OCI-LY3 (cell line): ENCODE measurements at regions not wholly inside any gene's neighbourhood (a gene's known extent, or its start where the extent isn't known, plus 50 kb on each side); places are given as distances from the start of the nearest gene placed in this dataset.

ENCODE experiments used
- H2AFZ ChIP-seq: fragments of 200-600, 300-600 bp; shearing (Covaris generic); 2 replicates; pipeline ENCODE4 v1.6.0; 2014; ENCODE audit warnings: antibody characterized with exemption, low read depth, low read length
- H3K27ac ChIP-seq: fragments of 200-600, 300-600 bp; sonication (generic); 2 replicates; pipeline ENCODE4 v1.5.1; 2014; ENCODE audit warnings: mild to moderate bottlenecking, low read length, moderate library complexity, mixed read lengths
- H3K27me3 ChIP-seq: fragments of 200-600, 300-600 bp; sonication (generic); 2 replicates; pipeline ENCODE4 v1.6.1; 2014; ENCODE audit warnings: low read depth, low read length, mixed read lengths
- H3K36me3 ChIP-seq: fragments of 200-600, 300-600 bp; sonication (generic); replicated peaks from 2 replicates; pipeline ENCODE3; 2014; ENCODE audit warnings: low read depth, low read length, mixed read lengths
- H3K4me1 ChIP-seq: fragments of 300-600, 200-600 bp; sonication (generic); 2 replicates; pipeline ENCODE4 v1.6.1; 2014; ENCODE audit warnings: low read length, mixed read lengths
- H3K4me2 ChIP-seq: fragments of 200-600, 300-600 bp; sonication (generic); 2 replicates; pipeline ENCODE4 v1.6.1; 2014; ENCODE audit warnings: low read length, mixed read lengths
- H3K4me3 ChIP-seq: fragments of 300-600, 200-600 bp; sonication (generic); 2 replicates; pipeline ENCODE4 v1.5.1; 2014; ENCODE audit warnings: antibody characterized with exemption, mild to moderate bottlenecking, low read length, moderate library complexity
- H3K79me2 ChIP-seq: fragments of 300-600, 200-600 bp; shearing (Covaris generic); 2 replicates; pipeline ENCODE4 v1.6.1; 2014; ENCODE audit warnings: mild to moderate bottlenecking, low read length, mixed read lengths
- H3K9ac ChIP-seq: fragments of 300-600, 200-600 bp; shearing (Covaris generic); 2 replicates; pipeline ENCODE4 v1.6.0; 2014; ENCODE audit warnings: mild to moderate bottlenecking, low read length, moderate library complexity
- H3K9me3 ChIP-seq: fragments of 200-600, 300-600 bp; shearing (Covaris generic); 2 replicates; pipeline ENCODE4 v1.6.1; 2014; ENCODE audit warnings: low read length, mixed read lengths; ENCODE audit not compliant: insufficient read depth
- H4K20me1 ChIP-seq: fragments of 200-600, 300-600 bp; sonication (generic); 2 replicates; pipeline ENCODE4 v1.6.1; 2016; ENCODE audit warnings: low read length, mixed read lengths; ENCODE audit not compliant: insufficient read depth
- EZH2phosphoT487 ChIP-seq: fragments of 200-600 bp; shearing (Covaris generic); IDR thresholded peaks from 2 replicates; pipeline ENCODE4 v1.6.1; 2018; ENCODE audit warnings: antibody characterized with exemption, mixed run types, low read depth
- TF ChIP-seq, protein P1 (sequence below): fragments of 200-600, 300-600 bp; sonication (generic); IDR thresholded peaks from 2 replicates; pipeline ENCODE4 v1.5.1; 2014; ENCODE audit warnings: antibody characterized with exemption, low read length, low read depth

DNA sequence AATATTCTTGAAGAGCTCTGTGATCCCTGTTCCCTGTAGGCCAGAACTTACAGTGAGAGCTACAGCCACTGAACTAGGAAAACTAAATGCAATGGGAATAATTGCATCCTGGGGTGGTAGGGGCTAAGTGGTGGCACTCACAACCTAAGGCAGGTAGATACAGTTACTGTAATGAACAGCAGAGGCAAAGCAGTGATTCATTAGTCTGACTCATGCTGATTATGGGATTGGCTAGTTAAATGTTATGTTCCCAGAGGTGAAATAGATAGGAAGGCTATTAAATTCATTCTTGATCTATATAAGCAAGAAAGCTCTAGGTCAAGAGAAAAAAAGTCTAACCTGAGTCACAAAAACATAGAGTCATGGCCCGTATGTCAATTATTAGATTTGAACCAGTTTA lies 173.1 kb upstream of the MALRD1 start:
- Histone ChIP-seq H3K4me3 (no peak overlapping the region), H3K36me3 (no peaks in the 10 kb centered on the region), H3K79me2 (no peaks in the 10 kb centered on the region), H3K27me3 (no peaks in the 10 kb centered on the region), H3K4me2 (no peak overlapping the region), H4K20me1 (no peaks in the 10 kb centered on the region), H3K9me3 (no peaks in the 10 kb centered on the region), H3K4me1 (no peaks in the 10 kb centered on the region), H2AFZ (no peak overlapping the region), H3K9ac (no peak overlapping the region), H3K27ac (no peak overlapping the region)
- no peak for TF ChIP-seq EZH2phosphoT487
- TF ChIP-seq, protein P1, sequence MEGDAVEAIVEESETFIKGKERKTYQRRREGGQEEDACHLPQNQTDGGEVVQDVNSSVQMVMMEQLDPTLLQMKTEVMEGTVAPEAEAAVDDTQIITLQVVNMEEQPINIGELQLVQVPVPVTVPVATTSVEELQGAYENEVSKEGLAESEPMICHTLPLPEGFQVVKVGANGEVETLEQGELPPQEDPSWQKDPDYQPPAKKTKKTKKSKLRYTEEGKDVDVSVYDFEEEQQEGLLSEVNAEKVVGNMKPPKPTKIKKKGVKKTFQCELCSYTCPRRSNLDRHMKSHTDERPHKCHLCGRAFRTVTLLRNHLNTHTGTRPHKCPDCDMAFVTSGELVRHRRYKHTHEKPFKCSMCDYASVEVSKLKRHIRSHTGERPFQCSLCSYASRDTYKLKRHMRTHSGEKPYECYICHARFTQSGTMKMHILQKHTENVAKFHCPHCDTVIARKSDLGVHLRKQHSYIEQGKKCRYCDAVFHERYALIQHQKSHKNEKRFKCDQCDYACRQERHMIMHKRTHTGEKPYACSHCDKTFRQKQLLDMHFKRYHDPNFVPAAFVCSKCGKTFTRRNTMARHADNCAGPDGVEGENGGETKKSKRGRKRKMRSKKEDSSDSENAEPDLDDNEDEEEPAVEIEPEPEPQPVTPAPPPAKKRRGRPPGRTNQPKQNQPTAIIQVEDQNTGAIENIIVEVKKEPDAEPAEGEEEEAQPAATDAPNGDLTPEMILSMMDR, result no peak

DNA sequence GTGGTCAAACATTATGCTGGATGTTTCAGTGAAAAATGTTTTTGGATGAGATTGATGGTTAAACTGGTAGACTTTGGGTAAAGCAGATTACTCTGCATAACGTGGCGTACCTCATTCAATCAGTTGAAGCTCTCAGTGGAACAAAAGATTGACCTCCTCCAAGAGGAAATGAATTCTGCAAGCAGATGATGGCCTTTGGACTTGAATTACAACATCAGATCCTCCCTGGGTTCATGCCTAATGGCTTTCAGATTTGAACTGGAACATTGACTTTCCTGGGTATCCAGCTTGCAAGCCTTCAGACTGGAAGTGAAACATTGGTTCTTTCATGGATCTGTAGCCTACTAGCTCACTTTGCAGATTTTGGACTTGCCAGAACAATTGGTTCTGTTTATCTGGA lies 169.3 kb upstream of the MALRD1 start:
- TF ChIP-seq, protein P1, result no peak
- TF ChIP-seq EZH2phosphoT487, result no peak
- no peak overlapping the region for H3K9ac ChIP-seq
- no peak overlapping the region for H3K4me3 ChIP-seq

GRCh38 chr10:18880530-18880929 lies 168.1 kb upstream of the MALRD1 start:
- no peaks in the 10 kb centered on the region for H3K27me3 ChIP-seq
- no peak overlapping the region for H3K9ac ChIP-seq
- no peaks in the 10 kb centered on the region for H3K36me3 ChIP-seq
- H3K4me2 ChIP-seq, result no peak overlapping the region
- H3K79me2 ChIP-seq, result no peaks in the 10 kb centered on the region
- H3K27ac ChIP-seq, result no peak overlapping the region
- no peaks in the 10 kb centered on the region for H3K4me1 ChIP-seq
- no peak overlapping the region for H3K4me3 ChIP-seq
- TF ChIP-seq, protein P1, result no peak
- no peak for TF ChIP-seq EZH2phosphoT487
- H3K9me3 ChIP-seq, result no peaks in the 10 kb centered on the region
- no peaks in the 10 kb centered on the region for H4K20me1 ChIP-seq
- no peak overlapping the region for H2AFZ ChIP-seq

More for the DNA sequence above, 169.3 kb upstream of the MALRD1 start:
- H3K9me3 ChIP-seq, result no peaks in the 10 kb centered on the region
- H3K27me3 ChIP-seq, result no peaks in the 10 kb centered on the region
- H3K4me2 ChIP-seq, result no peak overlapping the region
- H2AFZ ChIP-seq, result no peak overlapping the region
- H3K27ac ChIP-seq, result no peak overlapping the region
- no peaks in the 10 kb centered on the region for H3K36me3 ChIP-seq
- H4K20me1 ChIP-seq, result no peaks in the 10 kb centered on the region
- no peaks in the 10 kb centered on the region for H3K79me2 ChIP-seq
- H3K4me1 ChIP-seq, result no peaks in the 10 kb centered on the region

GRCh38 chr10:18886102-18886501 lies 162.5 kb upstream of the MALRD1 start:
- TF ChIP-seq, protein P1, result no peak
- no peak for TF ChIP-seq EZH2phosphoT487
- H3K9me3 ChIP-seq, result no peaks in the 10 kb centered on the region
- H3K4me2 ChIP-seq, result no peak overlapping the region
- no peaks in the 10 kb centered on the region for H3K27me3 ChIP-seq
- no peaks in the 10 kb centered on the region for H3K4me1 ChIP-seq
- no peak overlapping the region for H2AFZ ChIP-seq
- no peak overlapping the region for H3K4me3 ChIP-seq
- no peak overlapping the region for H3K9ac ChIP-seq
- no peak overlapping the region for H3K27ac ChIP-seq
- no peaks in the 10 kb centered on the region for H3K79me2 ChIP-seq
- H4K20me1 ChIP-seq, result no peaks in the 10 kb centered on the region
- H3K36me3 ChIP-seq, result no peaks in the 10 kb centered on the region
